Natural killer cell treated with Interleukin-12 subunit alpha and Interleukin-12 subunit beta and Interleukin-15 and Interleukin-18, amount 100 ng/mL, for 72 hours (primary cell): ENCODE measurements at regions not wholly inside any gene's neighbourhood (a gene's known extent, or its start where the extent isn't known, plus 50 kb on each side); places are given as distances from the start of the nearest gene placed in this dataset.

Source experiments
- ATAC-seq, 2 donors: fragments of 150-1000 bp; cut with Tn5 transposase in 1 of 2; sonication (Bioruptor Pico), chemical (Tn5 transposase) in 1 of 2; 2 replicates each; pipeline ENCODE4 v1.10.0; 2021
- DNase-seq: peaks from one replicate; pipeline ENCODE4 v3.0.0; 2022; ENCODE audit warnings: low spot score
- H3K27ac Mint-ChIP-seq, 2 donors: 1 replicate in 1 of 2; 2 replicates in 1 of 2; pipeline ENCODE4 v1.8.0; 2022; ENCODE audit warnings: mixed read lengths in 2 of 2, mild to moderate bottlenecking in 1 of 2, moderate library complexity in 1 of 2
- H3K27me3 Mint-ChIP-seq, 2 donors: 1 replicate in 1 of 2; 2 replicates in 1 of 2; pipeline ENCODE4 v1.8.0; 2022; ENCODE audit warnings: mixed read lengths in 2 of 2
- H3K36me3 Mint-ChIP-seq: one replicate; pipeline ENCODE4 v1.8.0; 2022; ENCODE audit warnings: mixed read lengths
- H3K4me1 Mint-ChIP-seq, 2 donors: 1 replicate in 1 of 2; 2 replicates in 1 of 2; pipeline ENCODE4 v1.8.0; 2022; ENCODE audit warnings: low read depth in 2 of 2, mixed read lengths in 2 of 2, mild to moderate bottlenecking in 1 of 2
- H3K4me3 Mint-ChIP-seq: one replicate; pipeline ENCODE4 v1.8.0; 2022; ENCODE audit warnings: mixed read lengths
- H3K9me3 Mint-ChIP-seq: 2 replicates; pipeline ENCODE4 v1.8.0; 2022; ENCODE audit warnings: mixed read lengths

DNA sequence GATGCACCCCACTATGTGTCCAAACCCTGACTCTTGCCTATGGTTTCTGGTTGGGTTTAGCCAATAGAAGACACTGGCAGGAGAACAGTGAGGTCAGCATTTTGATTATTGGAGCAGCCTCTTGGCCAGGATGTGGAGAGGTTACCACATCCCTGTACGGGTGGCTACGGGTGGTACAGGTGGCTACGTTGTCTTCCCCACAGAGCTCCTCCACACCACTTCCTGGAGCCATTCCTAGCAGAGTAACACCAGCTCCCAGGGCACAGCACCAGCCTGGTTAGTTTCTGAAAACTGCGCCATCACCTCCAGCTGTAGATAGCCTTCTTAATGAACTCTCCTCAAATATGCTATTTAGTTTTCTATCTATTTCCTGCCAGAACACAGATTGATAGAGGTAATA lies 445.2 kb downstream of the INHBA start:
- no peaks in the 10 kb centered on the region for H3K27me3 Mint-ChIP-seq
- H3K36me3 Mint-ChIP-seq = no peaks in the 10 kb centered on the region
- no peak overlapping the region for H3K27ac Mint-ChIP-seq
- peaks cover 9% of the 10 kb centered on the region for H3K9me3 Mint-ChIP-seq
- ATAC-seq (no peak), DNase-seq (no peak)
- H3K4me1 Mint-ChIP-seq = no peaks in the 10 kb centered on the region
- no peak overlapping the region for H3K4me3 Mint-ChIP-seq

DNA sequence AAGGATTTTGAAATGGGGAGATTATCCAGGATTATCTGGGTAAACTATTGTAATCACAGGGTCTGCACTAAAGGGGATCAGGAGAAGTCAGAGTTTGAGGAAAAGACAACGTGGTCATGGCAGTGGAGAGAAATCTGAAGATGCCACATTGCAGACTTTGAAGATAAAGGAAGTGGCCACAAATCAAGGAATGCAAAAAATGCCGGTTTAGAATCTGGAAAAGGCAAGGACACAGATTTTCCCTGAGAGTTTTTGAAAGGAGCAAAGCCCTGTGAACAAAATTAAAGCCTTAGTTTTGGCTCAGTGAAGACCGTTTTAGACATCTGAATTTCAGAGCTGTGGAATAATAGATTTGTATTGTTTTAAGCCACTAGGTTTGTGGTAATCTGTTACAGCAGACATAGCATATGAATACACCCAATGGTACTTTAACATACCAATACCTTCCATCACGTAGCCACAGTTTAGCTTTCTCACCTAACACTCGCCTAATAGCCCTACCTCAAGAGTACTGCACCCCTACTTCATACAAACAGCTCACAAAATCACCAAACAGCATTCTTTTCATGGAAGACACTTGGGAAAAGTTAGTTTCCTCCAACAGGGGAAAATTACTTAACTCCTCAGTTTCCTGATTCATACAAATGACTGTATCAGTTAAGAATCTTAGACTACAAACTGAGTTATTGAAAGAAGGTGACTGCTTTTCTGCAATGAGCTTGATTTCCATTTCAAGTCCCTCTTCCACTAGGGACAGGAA lies 446.5 kb downstream of the INHBA start:
- DNase-seq (no peak), ATAC-seq (no peak)
- H3K27ac Mint-ChIP-seq = no peak overlapping the region
- no peaks in the 10 kb centered on the region for H3K4me1 Mint-ChIP-seq
- no peaks in the 10 kb centered on the region for H3K36me3 Mint-ChIP-seq
- H3K9me3 Mint-ChIP-seq = peaks cover 11% of the 10 kb centered on the region
- no peaks in the 10 kb centered on the region for H3K27me3 Mint-ChIP-seq
- H3K4me3 Mint-ChIP-seq = no peak overlapping the region

DNA sequence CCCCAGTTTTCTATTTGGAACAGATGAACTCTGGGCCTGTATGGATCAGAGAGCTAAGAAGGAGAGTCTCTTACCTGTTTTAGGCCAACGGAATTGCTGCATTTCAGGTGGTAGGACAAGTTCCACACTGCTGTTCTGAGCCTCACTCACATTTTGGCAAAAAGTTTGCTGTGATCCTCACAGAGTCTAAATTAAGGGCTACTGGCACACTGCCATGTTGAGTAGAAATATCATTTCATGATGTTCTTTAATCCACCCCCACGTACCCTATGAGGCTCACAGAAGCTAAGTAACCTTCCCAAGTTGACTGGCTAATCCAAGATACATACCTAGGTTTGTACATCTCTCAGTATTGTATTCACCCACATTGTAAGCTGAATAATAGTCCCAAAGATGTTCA lies 447.2 kb downstream of the INHBA start:
- H3K4me3 Mint-ChIP-seq = no peak overlapping the region
- no peak for ATAC-seq
- no peak overlapping the region for H3K27ac Mint-ChIP-seq
- H3K36me3 Mint-ChIP-seq = no peaks in the 10 kb centered on the region
- no peaks in the 10 kb centered on the region for H3K27me3 Mint-ChIP-seq
- no peak for DNase-seq
- H3K4me1 Mint-ChIP-seq = no peaks in the 10 kb centered on the region
- H3K9me3 Mint-ChIP-seq = peaks cover 13% of the 10 kb centered on the region

DNA sequence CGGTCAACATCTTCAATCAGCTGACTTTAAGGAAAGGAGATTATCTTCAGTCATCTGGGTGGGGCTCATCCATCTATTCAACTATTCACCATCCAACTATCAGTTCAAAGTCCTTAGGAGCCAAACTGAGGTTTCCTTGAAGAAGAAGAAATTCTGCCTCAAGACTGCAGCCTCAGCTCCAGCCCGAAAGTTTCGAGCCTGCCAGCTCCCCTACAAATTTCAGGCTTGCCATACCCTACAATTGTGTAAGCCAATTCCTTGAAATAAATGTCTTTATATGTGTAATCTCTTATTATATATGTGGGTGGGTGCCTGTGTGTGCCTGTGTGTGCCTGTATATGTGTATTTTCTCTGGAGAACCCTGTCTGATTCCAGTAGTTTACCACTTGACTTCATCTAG lies 447.8 kb downstream of the INHBA start:
- ATAC-seq (no peak), DNase-seq (no peak)
- no peaks in the 10 kb centered on the region for H3K4me1 Mint-ChIP-seq
- H3K4me3 Mint-ChIP-seq = no peak overlapping the region
- no peak overlapping the region for H3K27ac Mint-ChIP-seq
- H3K9me3 Mint-ChIP-seq = peaks cover 18% of the 10 kb centered on the region
- no peaks in the 10 kb centered on the region for H3K36me3 Mint-ChIP-seq
- no peaks in the 10 kb centered on the region for H3K27me3 Mint-ChIP-seq

DNA sequence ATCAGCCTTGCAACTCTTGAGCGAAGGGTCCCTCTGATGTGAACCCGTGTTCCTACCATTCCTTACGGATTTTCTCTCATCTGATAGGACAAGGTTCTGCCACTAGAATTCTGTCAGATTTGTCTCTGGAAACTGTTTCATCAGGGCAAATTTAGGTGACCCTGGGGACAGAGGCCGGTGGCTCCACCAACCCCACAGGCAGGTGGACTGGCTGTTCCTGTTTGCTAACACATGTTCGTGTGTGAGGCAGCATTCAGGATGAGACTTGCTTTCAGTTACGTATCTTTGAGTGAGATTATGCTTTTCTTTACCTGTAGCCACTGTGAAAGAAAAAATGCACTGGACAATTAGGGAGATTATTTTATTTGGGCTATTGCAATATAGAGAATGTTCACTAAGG lies 449.9 kb downstream of the INHBA start:
- Mint-ChIP-seq H3K9me3 (peaks cover 22% of the 10 kb centered on the region), H3K27me3 (no peaks in the 10 kb centered on the region), H3K4me1 (no peaks in the 10 kb centered on the region), H3K27ac (no peak overlapping the region), H3K4me3 (no peak overlapping the region), H3K36me3 (no peaks in the 10 kb centered on the region)
- ATAC-seq (no peak), DNase-seq (no peak)

DNA sequence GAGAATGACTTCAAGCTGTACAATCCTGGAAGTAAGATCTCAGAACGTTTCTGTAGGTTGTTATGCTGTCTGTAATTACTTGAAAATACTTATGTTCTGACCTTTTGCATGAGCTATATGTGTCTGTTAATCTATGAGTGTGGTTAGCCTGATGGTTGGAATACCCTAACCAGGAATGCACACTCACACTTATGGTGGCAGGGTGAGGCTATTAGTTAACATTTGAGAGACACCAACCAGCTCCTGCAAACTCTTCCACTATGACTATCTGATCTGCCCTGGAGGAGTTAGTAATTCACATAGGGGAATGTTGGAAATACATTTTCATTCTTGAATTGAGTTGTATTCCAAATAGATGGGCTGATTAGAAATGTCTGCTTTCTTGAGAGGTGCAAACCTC lies 450.3 kb downstream of the INHBA start:
- Mint-ChIP-seq H3K4me3 (no peak overlapping the region), H3K27ac (no peak overlapping the region), H3K36me3 (no peaks in the 10 kb centered on the region), H3K27me3 (no peaks in the 10 kb centered on the region), H3K9me3 (peaks cover 22% of the 10 kb centered on the region), H3K4me1 (no peaks in the 10 kb centered on the region)
- DNase-seq (no peak), ATAC-seq (no peak)

DNA sequence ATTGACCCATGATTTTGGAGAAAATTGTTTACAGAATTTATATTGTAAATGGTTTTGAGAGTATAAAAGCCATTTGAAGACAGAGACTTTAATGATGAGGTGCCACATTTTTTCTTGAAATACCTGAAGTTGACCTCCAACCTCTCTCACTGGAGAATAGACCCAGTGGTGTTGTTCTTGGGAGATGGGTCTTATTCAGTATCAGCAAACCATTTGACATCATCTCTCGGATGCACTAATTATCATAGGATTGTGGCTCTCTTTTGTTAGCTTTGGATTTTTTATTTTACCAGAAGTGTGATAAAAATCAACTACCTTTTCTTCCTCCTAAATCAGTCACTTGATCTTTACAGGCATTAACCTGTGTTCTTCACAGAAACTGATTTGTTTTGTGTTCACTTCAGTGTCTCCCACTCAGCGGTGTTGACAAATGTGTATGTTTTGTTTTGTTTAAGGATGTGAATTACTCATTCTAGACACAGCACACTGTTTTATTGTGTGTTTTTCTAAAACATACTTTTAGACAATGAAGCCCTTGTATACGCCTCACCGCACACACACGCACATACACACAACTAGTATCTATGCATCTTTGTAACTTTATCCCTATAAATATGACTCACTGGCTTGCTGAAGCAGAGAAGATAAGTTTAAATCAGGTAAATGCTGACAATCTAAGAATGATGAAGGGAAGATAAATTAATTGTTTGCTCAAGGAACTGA lies 455.6 kb downstream of the INHBA start:
- Mint-ChIP-seq H3K27me3 (no peaks in the 10 kb centered on the region), H3K27ac (no peak overlapping the region), H3K4me1 (no peaks in the 10 kb centered on the region), H3K36me3 (no peaks in the 10 kb centered on the region), H3K4me3 (no peak overlapping the region), H3K9me3 (peaks cover 13% of the 10 kb centered on the region)
- DNase-seq (no peak), ATAC-seq (no peak)

DNA sequence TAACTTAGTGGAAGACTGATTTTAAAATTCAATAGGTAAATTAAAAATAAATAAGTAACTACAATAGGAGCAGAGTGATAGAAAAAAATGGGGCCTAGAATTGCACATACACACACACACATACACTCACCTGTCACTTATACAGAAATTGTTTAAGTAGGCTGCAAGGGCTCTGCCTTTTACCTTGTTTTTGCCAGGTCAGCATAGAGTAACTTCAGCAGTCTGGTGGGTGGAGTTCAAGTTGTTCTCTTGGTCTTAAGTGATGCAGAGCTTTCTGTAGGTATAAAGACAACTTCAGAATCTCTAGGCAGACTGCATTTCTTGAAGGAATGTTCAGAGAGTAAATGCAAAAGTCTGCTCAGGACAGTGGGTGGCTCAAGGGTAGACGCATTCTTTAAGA lies 457.0 kb downstream of the INHBA start:
- Mint-ChIP-seq H3K36me3 (no peaks in the 10 kb centered on the region), H3K9me3 (peaks cover 10% of the 10 kb centered on the region), H3K4me1 (no peaks in the 10 kb centered on the region), H3K4me3 (no peak overlapping the region), H3K27ac (no peak overlapping the region), H3K27me3 (no peaks in the 10 kb centered on the region)
- ATAC-seq (no peak), DNase-seq (no peak)

DNA sequence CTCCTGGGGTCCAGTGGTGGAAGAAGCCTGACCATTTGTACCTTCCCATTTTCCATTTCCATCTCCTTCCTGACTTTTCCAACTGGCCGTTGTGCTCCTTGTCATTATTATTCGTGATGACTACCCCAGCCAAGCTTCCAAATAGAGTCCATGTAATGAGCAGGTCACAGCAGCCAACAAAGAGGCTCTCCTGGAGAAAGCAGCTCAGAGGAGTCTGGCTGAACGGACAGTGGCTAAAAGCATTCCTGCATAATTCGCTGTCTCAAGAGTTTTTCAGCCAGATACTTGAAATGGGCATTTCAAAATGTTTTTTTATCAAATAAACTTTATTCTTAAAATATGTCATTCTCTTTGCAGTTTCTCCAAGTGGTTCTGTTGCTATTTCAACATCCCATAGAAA lies 458.6 kb downstream of the INHBA start:
- Mint-ChIP-seq H3K4me1 (no peaks in the 10 kb centered on the region), H3K36me3 (no peaks in the 10 kb centered on the region)

DNA sequence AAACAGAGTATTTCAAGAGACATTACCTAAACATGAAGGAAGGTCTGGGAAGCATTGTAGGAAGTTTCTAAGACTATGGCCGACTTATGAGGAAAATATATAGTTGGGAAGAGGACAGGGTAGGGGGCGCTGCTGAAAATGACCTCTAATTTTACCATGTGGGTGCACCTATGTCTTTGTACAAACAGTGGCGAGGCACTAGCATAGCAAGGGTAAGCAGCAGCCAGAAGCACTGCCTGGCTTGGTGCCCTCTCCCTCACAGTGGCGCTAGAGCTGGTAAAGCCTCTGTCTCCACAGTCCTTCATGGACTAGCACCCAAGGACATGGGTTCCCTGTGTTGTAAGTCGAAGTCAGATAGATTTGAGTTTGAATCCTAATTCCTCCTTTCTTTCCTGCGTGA lies 461.2 kb downstream of the INHBA start:
- H3K4me1 Mint-ChIP-seq = no peaks in the 10 kb centered on the region
- no peak for ATAC-seq

More for the DNA sequence above, 458.6 kb downstream of the INHBA start:
- peaks cover 11% of the 10 kb centered on the region for H3K9me3 Mint-ChIP-seq
- no peaks in the 10 kb centered on the region for H3K27me3 Mint-ChIP-seq
- no peak for DNase-seq
- no peak overlapping the region for H3K4me3 Mint-ChIP-seq
- no peak overlapping the region for H3K27ac Mint-ChIP-seq
- ATAC-seq = no peak

DNA sequence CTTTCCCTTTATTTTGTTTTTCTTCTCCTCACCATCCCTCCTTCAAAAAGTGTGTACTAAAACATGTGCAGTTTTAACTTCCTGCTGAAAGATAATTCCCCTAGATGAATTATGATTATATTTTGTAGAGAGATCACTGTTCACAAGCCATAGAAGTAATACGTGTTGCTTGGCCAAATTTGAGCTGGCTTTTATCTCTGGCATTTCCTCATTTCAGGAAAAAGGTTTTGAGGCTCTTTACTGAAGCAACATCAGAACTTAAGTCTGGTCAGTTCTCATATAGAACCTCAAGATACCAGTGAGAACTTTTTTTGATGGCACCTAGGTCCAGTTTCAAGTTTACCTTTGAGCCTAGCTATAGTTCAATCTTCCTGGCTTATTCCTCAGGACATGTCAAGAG lies 463.3 kb downstream of the INHBA start:
- Mint-ChIP-seq H3K27me3 (no peaks in the 10 kb centered on the region), H3K36me3 (no peaks in the 10 kb centered on the region), H3K9me3 (peaks cover 16% of the 10 kb centered on the region), H3K4me3 (no peak overlapping the region), H3K27ac (no peak overlapping the region), H3K4me1 (no peaks in the 10 kb centered on the region)
- DNase-seq = no peak
- ATAC-seq = no peak

More for the DNA sequence above, 461.2 kb downstream of the INHBA start:
- Mint-ChIP-seq H3K27me3 (no peaks in the 10 kb centered on the region), H3K4me3 (no peak overlapping the region), H3K9me3 (peaks cover 13% of the 10 kb centered on the region), H3K36me3 (no peaks in the 10 kb centered on the region), H3K27ac (no peak overlapping the region)
- no peak for DNase-seq

DNA sequence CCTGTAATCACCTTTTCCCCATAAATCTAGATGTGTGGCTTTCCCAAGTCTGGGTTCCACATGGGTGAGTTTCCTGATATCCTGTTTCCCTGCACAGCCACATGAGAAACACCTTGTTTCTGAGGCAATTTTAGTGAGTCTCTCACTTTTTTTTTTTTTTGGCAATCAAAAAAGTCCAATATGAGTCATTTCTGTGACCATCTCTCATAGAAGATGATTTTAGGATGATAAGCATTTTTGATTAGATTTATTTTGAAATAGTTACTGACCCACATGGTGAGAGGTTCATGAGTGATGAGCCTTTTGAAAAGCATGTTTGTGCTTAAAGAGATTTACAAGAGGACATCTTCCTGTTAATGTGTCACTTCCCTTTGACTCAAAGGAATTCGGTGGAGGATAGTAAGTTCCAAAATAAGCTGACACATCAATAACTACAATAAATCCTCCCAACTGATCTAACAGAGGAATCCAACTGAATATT lies 464.0 kb downstream of the INHBA start:
- no peaks in the 10 kb centered on the region for H3K36me3 Mint-ChIP-seq
- ATAC-seq (no peak), DNase-seq (no peak)
- H3K4me3 Mint-ChIP-seq = no peak overlapping the region
- H3K4me1 Mint-ChIP-seq = no peaks in the 10 kb centered on the region
- peaks cover 16% of the 10 kb centered on the region for H3K9me3 Mint-ChIP-seq
- no peaks in the 10 kb centered on the region for H3K27me3 Mint-ChIP-seq
- H3K27ac Mint-ChIP-seq = no peak overlapping the region

DNA sequence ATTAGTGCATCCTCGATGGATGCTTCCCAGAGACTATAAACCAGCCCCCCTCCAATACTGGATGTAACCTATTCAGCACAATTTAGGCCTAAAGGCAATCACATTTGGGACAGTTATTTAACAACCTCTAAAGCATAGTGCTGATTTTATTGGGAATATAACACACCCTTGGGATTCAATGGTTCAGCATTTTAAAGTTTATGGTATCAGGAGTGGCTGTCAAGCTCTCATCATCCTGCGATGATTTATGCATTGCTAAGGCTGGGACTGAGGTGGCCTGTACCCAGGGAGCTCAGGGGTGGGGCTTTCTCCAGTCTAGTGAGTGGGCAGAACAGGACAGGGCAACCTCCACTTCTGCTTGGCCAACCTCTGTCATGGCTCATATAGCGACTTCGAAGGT lies 464.9 kb downstream of the INHBA start:
- Mint-ChIP-seq H3K4me1 (no peaks in the 10 kb centered on the region), H3K9me3 (peaks cover 16% of the 10 kb centered on the region), H3K36me3 (no peaks in the 10 kb centered on the region), H3K27me3 (no peaks in the 10 kb centered on the region), H3K4me3 (no peak overlapping the region), H3K27ac (no peak overlapping the region)
- ATAC-seq (no peak), DNase-seq (no peak)

DNA sequence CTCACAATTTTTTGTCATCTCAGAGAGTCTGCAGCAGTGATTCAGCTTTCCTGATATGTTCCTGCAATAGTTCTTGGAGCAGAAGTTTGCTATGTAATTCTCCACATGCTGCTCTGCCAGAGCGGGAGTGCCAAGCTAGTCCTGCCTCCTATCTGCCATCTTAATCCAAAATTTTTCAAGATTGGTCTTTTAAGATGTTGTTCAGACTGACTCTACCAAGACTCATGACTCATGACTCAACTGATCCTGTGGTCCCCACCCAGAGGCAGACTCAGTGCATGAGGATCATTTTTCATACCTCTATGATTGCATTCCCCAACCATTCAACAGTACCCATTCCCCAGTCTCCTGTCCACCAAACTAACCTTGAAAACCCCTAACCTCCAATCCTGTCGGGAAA lies 470.8 kb downstream of the INHBA start:
- H3K4me1 Mint-ChIP-seq = no peaks in the 10 kb centered on the region
- no peak overlapping the region for H3K27ac Mint-ChIP-seq

More for the DNA sequence above, 470.8 kb downstream of the INHBA start:
- Mint-ChIP-seq H3K36me3 (peaks cover 10% of the 10 kb centered on the region), H3K4me3 (no peak overlapping the region), H3K9me3 (peaks cover 14% of the 10 kb centered on the region), H3K27me3 (no peaks in the 10 kb centered on the region)
- ATAC-seq = no peak
- no peak for DNase-seq
